ENCODE measurements at regions not wholly inside any gene's neighbourhood (a gene's known extent, or its start where the extent isn't known, plus 50 kb on each side); places are given as distances from the start of the nearest gene placed in this dataset.

DNA sequence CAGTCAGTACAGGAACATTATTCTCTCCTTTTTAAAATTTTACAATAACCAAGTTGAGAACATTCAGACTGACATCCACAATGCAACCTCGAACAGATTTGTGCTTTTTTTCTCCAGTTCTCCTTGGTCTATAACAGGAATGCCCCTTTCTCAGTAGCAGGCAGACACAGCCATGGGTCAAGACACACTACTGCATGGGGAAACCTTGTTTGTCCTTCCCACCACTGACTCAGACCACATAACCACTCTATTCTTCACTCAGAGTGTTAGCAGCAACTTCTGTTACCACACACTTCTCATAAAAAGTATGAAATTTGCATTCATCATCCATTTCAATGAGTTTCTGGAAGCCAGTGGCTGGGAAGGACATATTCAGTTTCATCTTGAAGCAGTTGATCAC is 421.7 kb downstream of the ADRA2A start:
- Histone ChIP-seq H3K27me3 (ENCODE audit: insufficient read depth, low read length) (no peaks in the 10 kb centered on the region), H3T11ph (ENCODE audit: low read length) (no peak overlapping the region), H4K5ac (ENCODE audit: insufficient read length, low read depth, low read length) (no peak overlapping the region), H2BK15ac (ENCODE audit: low read depth, low read length) (no peak overlapping the region), H4K8ac (replicated peaks; ENCODE audit: insufficient read length, low read depth, low read length) (no peak overlapping the region), H3K4ac (ENCODE audit: low read depth, low read length) (no peak overlapping the region), H3K18ac (ENCODE audit: insufficient read length, low read depth, low read length) (no peak overlapping the region), H3K23me2 (ENCODE audit: insufficient read length, low read depth, low read length, poor library complexity, severe bottlenecking) (no peaks in the 10 kb centered on the region), H3K23ac (ENCODE audit: insufficient read length, low read depth, low read length) (no peak overlapping the region), H3K56ac (ENCODE audit: insufficient read length, low read depth, low read length) (no peak overlapping the region), H2BK20ac (ENCODE audit: low read depth, low read length, poor library complexity, severe bottlenecking) (no peak overlapping the region), H3K9me3 (ENCODE audit: control insufficient read depth, low read depth, low read length) (no peaks in the 10 kb centered on the region), H2BK120ac (ENCODE audit: low read depth, low read length, poor library complexity, severe bottlenecking) (no peak overlapping the region), H4K20me1 (ENCODE audit: control insufficient read depth, insufficient read depth, insufficient read length) (no peaks in the 10 kb centered on the region), H3K79me2 (ENCODE audit: insufficient read depth, low read length) (no peaks in the 10 kb centered on the region), H3K9ac (ENCODE audit: extremely low read depth, insufficient read length, low read length) (no peak overlapping the region), H3K14ac (ENCODE audit: insufficient read depth, low read length) (no peak overlapping the region), H3K4me2 (ENCODE audit: insufficient read depth, insufficient read length, low read length) (no peak overlapping the region), H2AK5ac (ENCODE audit: insufficient read length, low read length) (no peak overlapping the region), H2AFZ (ENCODE audit: low read length) (no peak overlapping the region), H3K4me1 (ENCODE audit: insufficient read depth, low read length) (no peaks in the 10 kb centered on the region), H2BK12ac (ENCODE audit: insufficient read length, low read depth, low read length) (no peak overlapping the region), H3K79me1 (ENCODE audit: insufficient read depth, low read depth, low read length, poor library complexity, severe bottlenecking) (no peaks in the 10 kb centered on the region), H4K91ac (ENCODE audit: insufficient read length, low read depth, low read length) (no peak overlapping the region), H3K27ac (ENCODE audit: insufficient read length, low read depth, low read length) (no peak overlapping the region), H2BK5ac (ENCODE audit: insufficient read length, low read length) (no peak overlapping the region)
- no peaks in the 10 kb centered on the region for H3K4me1 Mint-ChIP-seq
- TF ChIP-seq, protein P1, sequence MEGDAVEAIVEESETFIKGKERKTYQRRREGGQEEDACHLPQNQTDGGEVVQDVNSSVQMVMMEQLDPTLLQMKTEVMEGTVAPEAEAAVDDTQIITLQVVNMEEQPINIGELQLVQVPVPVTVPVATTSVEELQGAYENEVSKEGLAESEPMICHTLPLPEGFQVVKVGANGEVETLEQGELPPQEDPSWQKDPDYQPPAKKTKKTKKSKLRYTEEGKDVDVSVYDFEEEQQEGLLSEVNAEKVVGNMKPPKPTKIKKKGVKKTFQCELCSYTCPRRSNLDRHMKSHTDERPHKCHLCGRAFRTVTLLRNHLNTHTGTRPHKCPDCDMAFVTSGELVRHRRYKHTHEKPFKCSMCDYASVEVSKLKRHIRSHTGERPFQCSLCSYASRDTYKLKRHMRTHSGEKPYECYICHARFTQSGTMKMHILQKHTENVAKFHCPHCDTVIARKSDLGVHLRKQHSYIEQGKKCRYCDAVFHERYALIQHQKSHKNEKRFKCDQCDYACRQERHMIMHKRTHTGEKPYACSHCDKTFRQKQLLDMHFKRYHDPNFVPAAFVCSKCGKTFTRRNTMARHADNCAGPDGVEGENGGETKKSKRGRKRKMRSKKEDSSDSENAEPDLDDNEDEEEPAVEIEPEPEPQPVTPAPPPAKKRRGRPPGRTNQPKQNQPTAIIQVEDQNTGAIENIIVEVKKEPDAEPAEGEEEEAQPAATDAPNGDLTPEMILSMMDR (conservative IDR thresholded peaks at IDR 0.05), result no peak
- DNase-seq, result no peak
- no peak overlapping the region for H3K4me3 Mint-ChIP-seq
- no peaks in the 10 kb centered on the region for H3K27me3 Mint-ChIP-seq (ENCODE audit: low read depth)
- H3K9me3 Mint-ChIP-seq, result peaks cover 14 to 15% of the 10 kb centered on the region in 2 experiments
- H3K36me3 Mint-ChIP-seq (ENCODE audit: insufficient read depth in 1 of 3, low read depth in 3 of 3), result peaks cover 2 to 21% (median 7%) of the 10 kb centered on the region in 3 experiments; a peak in 6 of 7 replicates
- WGBS (ENCODE audit: extremely low coverage, insufficient read length, low lambda C conversion rate), result no CpG with 5 or more reads among the region's 1 CpG
- no peak overlapping the region for H3K27ac Mint-ChIP-seq
